ENCODE measurements at regions not wholly inside any gene's neighbourhood (a gene's known extent, or its start where the extent isn't known, plus 50 kb on each side); places are given as distances from the start of the nearest gene placed in this dataset.

DNA sequence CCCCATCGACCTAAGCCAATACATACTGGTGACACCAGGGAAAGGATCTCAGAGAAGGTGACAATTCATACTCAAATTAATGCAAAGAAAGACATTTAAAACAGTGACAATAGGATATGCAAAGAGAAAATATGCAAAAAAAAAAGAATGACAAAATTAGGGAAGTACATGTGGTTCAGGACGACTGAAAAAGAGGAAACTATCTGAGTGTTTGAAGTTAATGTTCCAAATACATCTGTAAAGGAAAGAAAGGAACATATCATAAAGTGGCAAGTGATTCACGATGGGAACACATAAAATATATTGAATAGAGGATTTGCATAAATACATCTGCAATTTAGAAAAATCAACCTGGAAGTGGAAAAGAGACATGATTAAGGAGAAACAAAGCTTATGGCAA, 441.4 kb downstream of the SLITRK5 start:
- Histone ChIP-seq H3K36me3 (ENCODE audit: control insufficient read depth in 1 of 2, insufficient read depth in 2 of 2, low read length in 2 of 2) (no peaks in the 10 kb centered on the region), H2BK12ac (ENCODE audit: low read length) (no peak overlapping the region), H3K27ac (ENCODE audit: low read depth, low read length) (no peak overlapping the region), H3K14ac (ENCODE audit: low read length) (no peak overlapping the region), H2AFZ (ENCODE audit: insufficient read depth, low read length, poor library complexity) (no peak overlapping the region), H3K23ac (ENCODE audit: low read length) (no peak overlapping the region), H2AK5ac (ENCODE audit: low read length) (no peak overlapping the region), H3K4me3 (ENCODE audit: low read depth, low read length) (no peak overlapping the region), H4K12ac (ENCODE audit: low read depth, low read length) (no peak overlapping the region), H2BK120ac (ENCODE audit: insufficient read depth, low read length, poor library complexity) (no peak overlapping the region), H3K4me2 (ENCODE audit: low read length) (no peak overlapping the region), H3K9ac (ENCODE audit: low read length) (no peak overlapping the region), H2BK5ac (ENCODE audit: low read depth, low read length, poor library complexity) (no peak overlapping the region), H3K79me1 (ENCODE audit: low read length) (no peaks in the 10 kb centered on the region), H4K91ac (ENCODE audit: low read depth, low read length) (no peak overlapping the region), H3K4ac (ENCODE audit: low read depth, low read length) (no peak overlapping the region), H3K18ac (ENCODE audit: low read length) (no peak overlapping the region), H4K8ac (ENCODE audit: low read depth, low read length) (no peak overlapping the region), H3K9me3 (ENCODE audit: insufficient read depth, low read depth, low read length) (no peaks in the 10 kb centered on the region), H3K27me3 (ENCODE audit: insufficient read depth, low read length) (no peaks in the 10 kb centered on the region), H3K79me2 (ENCODE audit: control insufficient read depth, insufficient read depth, low read length, poor library complexity) (no peaks in the 10 kb centered on the region), H3K4me1 (ENCODE audit: control insufficient read depth in 1 of 2, insufficient read depth in 2 of 2, low read length in 2 of 2) (no peaks in the 10 kb centered on the region)
- no CpG with 5 or more reads among the region's 3 CpGs for WGBS (ENCODE audit: extremely low coverage, insufficient coverage, insufficient read length)
- no peak for DNase-seq

DNA sequence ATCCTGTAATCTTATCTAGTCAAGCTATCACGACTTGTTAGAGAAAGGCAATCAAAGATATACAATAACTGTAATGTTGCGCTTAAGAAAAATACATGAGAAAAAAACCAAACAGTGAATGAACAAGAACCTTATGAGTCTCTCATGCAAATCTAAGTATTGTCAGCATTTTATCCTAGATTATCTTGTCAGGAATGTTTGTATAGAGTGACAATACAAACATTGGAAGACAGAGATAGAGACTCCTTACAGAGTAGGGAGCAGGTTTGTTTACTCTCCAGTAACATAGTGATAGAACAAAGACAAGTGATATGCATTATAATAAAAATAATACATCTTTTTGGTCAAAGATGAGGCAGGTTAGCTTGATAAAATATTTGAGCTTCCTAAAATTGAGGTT, 444.8 kb downstream of the SLITRK5 start:
- H3K9ac ChIP-seq (ENCODE audit: low read length), result no peak overlapping the region
- no peaks in the 10 kb centered on the region for H3K79me2 ChIP-seq (ENCODE audit: control insufficient read depth, insufficient read depth, low read length, poor library complexity)
- no peak overlapping the region for H3K23ac ChIP-seq (ENCODE audit: low read length)
- no peak overlapping the region for H3K4me3 ChIP-seq (ENCODE audit: low read depth, low read length)
- H3K27me3 ChIP-seq (ENCODE audit: insufficient read depth, low read length), result no peaks in the 10 kb centered on the region
- H3K18ac ChIP-seq (ENCODE audit: low read length), result no peak overlapping the region
- H3K14ac ChIP-seq (ENCODE audit: low read length), result no peak overlapping the region
- no CpG with 5 or more reads among the region's 2 CpGs for WGBS (ENCODE audit: extremely low coverage, insufficient coverage, insufficient read length)
- no peak overlapping the region for H2BK12ac ChIP-seq (ENCODE audit: low read length)
- H3K9me3 ChIP-seq (ENCODE audit: insufficient read depth, low read depth, low read length), result no peaks in the 10 kb centered on the region
- no peak overlapping the region for H2BK120ac ChIP-seq (ENCODE audit: insufficient read depth, low read length, poor library complexity)
- H4K91ac ChIP-seq (ENCODE audit: low read depth, low read length), result no peak overlapping the region
- no peak overlapping the region for H4K12ac ChIP-seq (ENCODE audit: low read depth, low read length)
- DNase-seq, result no peak
- no peak overlapping the region for H4K8ac ChIP-seq (ENCODE audit: low read depth, low read length)
- H2AK5ac ChIP-seq (ENCODE audit: low read length), result no peak overlapping the region
- H3K4ac ChIP-seq (ENCODE audit: low read depth, low read length), result no peak overlapping the region
- H2BK5ac ChIP-seq (ENCODE audit: low read depth, low read length, poor library complexity), result no peak overlapping the region
- no peaks in the 10 kb centered on the region for H3K79me1 ChIP-seq (ENCODE audit: low read length)
- no peak overlapping the region for H3K27ac ChIP-seq (ENCODE audit: low read depth, low read length)
- H2AFZ ChIP-seq (ENCODE audit: insufficient read depth, low read length, poor library complexity), result no peak overlapping the region
- no peaks in the 10 kb centered on the region for H3K4me1 ChIP-seq (ENCODE audit: control insufficient read depth in 1 of 2, insufficient read depth in 2 of 2, low read length in 2 of 2)
- H3K36me3 ChIP-seq (ENCODE audit: control insufficient read depth in 1 of 2, insufficient read depth in 2 of 2, low read length in 2 of 2), result no peaks in the 10 kb centered on the region
- no peak overlapping the region for H3K4me2 ChIP-seq (ENCODE audit: low read length)

DNA sequence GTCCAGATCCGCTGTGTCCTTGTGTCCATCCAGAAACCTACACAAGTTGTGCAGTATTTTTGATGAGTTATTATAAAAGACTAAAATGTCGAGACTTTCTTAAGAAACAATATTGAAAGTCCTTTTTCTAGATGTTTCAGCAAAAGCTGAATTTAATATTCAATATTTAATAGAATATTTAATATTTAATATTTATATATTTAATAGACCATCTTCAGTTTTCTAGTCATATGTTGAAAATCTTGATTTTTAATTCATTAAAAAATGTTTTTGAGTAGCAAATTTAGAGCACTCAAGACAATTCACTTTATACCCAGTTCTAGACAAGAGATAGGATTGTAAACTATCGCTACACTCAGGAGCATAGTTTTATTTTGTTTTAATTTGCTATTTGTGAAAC, 447.8 kb downstream of the SLITRK5 start:
- Histone ChIP-seq H3K23ac (ENCODE audit: low read length) (no peak overlapping the region), H2BK5ac (ENCODE audit: low read depth, low read length, poor library complexity) (no peak overlapping the region), H3K27me3 (ENCODE audit: insufficient read depth, low read length) (no peaks in the 10 kb centered on the region), H4K8ac (ENCODE audit: low read depth, low read length) (no peak overlapping the region), H4K91ac (ENCODE audit: low read depth, low read length) (no peak overlapping the region), H4K12ac (ENCODE audit: low read depth, low read length) (no peak overlapping the region), H3K18ac (ENCODE audit: low read length) (no peak overlapping the region), H3K4me1 (ENCODE audit: control insufficient read depth in 1 of 2, insufficient read depth in 2 of 2, low read length in 2 of 2) (no peaks in the 10 kb centered on the region), H3K36me3 (ENCODE audit: control insufficient read depth in 1 of 2, insufficient read depth in 2 of 2, low read length in 2 of 2) (no peaks in the 10 kb centered on the region), H3K79me2 (ENCODE audit: control insufficient read depth, insufficient read depth, low read length, poor library complexity) (no peaks in the 10 kb centered on the region), H2BK12ac (ENCODE audit: low read length) (no peak overlapping the region), H3K14ac (ENCODE audit: low read length) (no peak overlapping the region), H2BK120ac (ENCODE audit: insufficient read depth, low read length, poor library complexity) (no peak overlapping the region), H2AFZ (ENCODE audit: insufficient read depth, low read length, poor library complexity) (no peak overlapping the region), H3K9ac (ENCODE audit: low read length) (no peak overlapping the region), H3K27ac (ENCODE audit: low read depth, low read length) (no peak overlapping the region), H2AK5ac (ENCODE audit: low read length) (no peak overlapping the region), H3K9me3 (ENCODE audit: insufficient read depth, low read depth, low read length) (no peaks in the 10 kb centered on the region), H3K4me3 (ENCODE audit: low read depth, low read length) (no peak overlapping the region), H3K4me2 (ENCODE audit: low read length) (no peak overlapping the region), H3K79me1 (ENCODE audit: low read length) (no peaks in the 10 kb centered on the region), H3K4ac (ENCODE audit: low read depth, low read length) (no peak overlapping the region)
- WGBS (ENCODE audit: extremely low coverage, insufficient coverage, insufficient read length), result no CpG with 5 or more reads among the region's 3 CpGs
- DNase-seq, result no peak

DNA sequence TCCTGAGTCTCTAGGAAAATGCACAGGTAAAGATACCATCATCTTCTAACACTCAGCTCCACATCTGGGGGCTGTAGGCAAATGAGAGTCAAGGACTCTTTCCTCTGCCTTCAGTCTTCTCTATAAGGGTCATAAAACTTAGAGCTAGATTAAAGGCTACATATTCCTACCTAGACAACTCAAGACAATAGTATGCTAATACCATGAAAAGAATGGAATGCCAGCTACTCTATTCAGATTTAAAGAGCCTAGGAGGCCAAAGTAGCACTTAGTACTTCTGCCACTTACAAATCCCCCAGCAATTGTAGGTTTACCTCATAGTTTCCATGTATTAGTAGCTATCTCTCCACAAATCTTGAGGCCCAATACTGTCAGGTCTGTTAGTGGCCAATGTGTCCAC, 453.0 kb downstream of the SLITRK5 start:
- Histone ChIP-seq H4K8ac (ENCODE audit: low read depth, low read length) (no peak overlapping the region), H4K12ac (ENCODE audit: low read depth, low read length) (no peak overlapping the region), H3K79me2 (ENCODE audit: control insufficient read depth, insufficient read depth, low read length, poor library complexity) (no peaks in the 10 kb centered on the region), H2BK5ac (ENCODE audit: low read depth, low read length, poor library complexity) (no peak overlapping the region), H3K18ac (ENCODE audit: low read length) (no peak overlapping the region), H2BK12ac (ENCODE audit: low read length) (no peak overlapping the region), H3K4me3 (ENCODE audit: low read depth, low read length) (no peak overlapping the region), H2BK120ac (ENCODE audit: insufficient read depth, low read length, poor library complexity) (no peak overlapping the region), H3K9me3 (ENCODE audit: insufficient read depth, low read depth, low read length) (no peaks in the 10 kb centered on the region), H3K27ac (ENCODE audit: low read depth, low read length) (no peak overlapping the region), H3K4me2 (ENCODE audit: low read length) (no peak overlapping the region), H3K14ac (ENCODE audit: low read length) (no peak overlapping the region), H3K36me3 (ENCODE audit: control insufficient read depth in 1 of 2, insufficient read depth in 2 of 2, low read length in 2 of 2) (no peaks in the 10 kb centered on the region), H3K79me1 (ENCODE audit: low read length) (no peaks in the 10 kb centered on the region), H2AK5ac (ENCODE audit: low read length) (no peak overlapping the region), H3K23ac (ENCODE audit: low read length) (no peak overlapping the region), H3K4me1 (ENCODE audit: control insufficient read depth in 1 of 2, insufficient read depth in 2 of 2, low read length in 2 of 2) (no peaks in the 10 kb centered on the region), H3K4ac (ENCODE audit: low read depth, low read length) (no peak overlapping the region), H3K27me3 (ENCODE audit: insufficient read depth, low read length) (no peaks in the 10 kb centered on the region), H3K9ac (ENCODE audit: low read length) (no peak overlapping the region), H4K91ac (ENCODE audit: low read depth, low read length) (no peak overlapping the region), H2AFZ (ENCODE audit: insufficient read depth, low read length, poor library complexity) (no peak overlapping the region)
- no peak for DNase-seq

DNA sequence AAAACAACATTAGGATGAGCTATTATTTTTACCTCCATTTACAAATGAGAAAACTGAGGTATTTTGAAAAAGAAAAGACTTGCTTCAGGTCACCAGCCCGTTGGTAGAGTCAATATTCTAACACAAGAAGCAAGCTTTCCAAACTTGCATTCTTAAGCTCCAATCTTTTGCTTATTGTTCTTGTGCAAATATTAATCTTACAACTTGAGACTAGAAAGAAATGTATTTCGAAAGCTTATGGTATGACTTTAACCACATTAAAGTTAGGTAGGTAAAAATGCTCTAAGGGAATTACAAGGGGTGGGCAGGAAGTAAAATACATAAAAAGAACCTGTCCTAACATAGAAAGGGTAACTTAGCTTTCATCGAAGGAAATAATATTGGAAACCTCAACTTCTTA, 453.9 kb downstream of the SLITRK5 start:
- Histone ChIP-seq H3K4ac (ENCODE audit: low read depth, low read length) (no peak overlapping the region), H3K23ac (ENCODE audit: low read length) (no peak overlapping the region), H4K91ac (ENCODE audit: low read depth, low read length) (no peak overlapping the region), H3K9me3 (ENCODE audit: insufficient read depth, low read depth, low read length) (no peaks in the 10 kb centered on the region), H3K18ac (ENCODE audit: low read length) (no peak overlapping the region), H3K27me3 (ENCODE audit: insufficient read depth, low read length) (no peaks in the 10 kb centered on the region), H3K4me1 (ENCODE audit: control insufficient read depth in 1 of 2, insufficient read depth in 2 of 2, low read length in 2 of 2) (no peaks in the 10 kb centered on the region), H3K79me1 (ENCODE audit: low read length) (no peaks in the 10 kb centered on the region), H3K4me3 (ENCODE audit: low read depth, low read length) (no peak overlapping the region), H2AFZ (ENCODE audit: insufficient read depth, low read length, poor library complexity) (no peak overlapping the region), H2BK120ac (ENCODE audit: insufficient read depth, low read length, poor library complexity) (no peak overlapping the region), H2AK5ac (ENCODE audit: low read length) (no peak overlapping the region), H3K9ac (ENCODE audit: low read length) (no peak overlapping the region), H4K8ac (ENCODE audit: low read depth, low read length) (no peak overlapping the region), H2BK12ac (ENCODE audit: low read length) (no peak overlapping the region), H3K27ac (ENCODE audit: low read depth, low read length) (no peak overlapping the region), H3K14ac (ENCODE audit: low read length) (no peak overlapping the region), H3K4me2 (ENCODE audit: low read length) (no peak overlapping the region), H3K79me2 (ENCODE audit: control insufficient read depth, insufficient read depth, low read length, poor library complexity) (no peaks in the 10 kb centered on the region), H2BK5ac (ENCODE audit: low read depth, low read length, poor library complexity) (no peak overlapping the region), H4K12ac (ENCODE audit: low read depth, low read length) (no peak overlapping the region), H3K36me3 (ENCODE audit: control insufficient read depth in 1 of 2, insufficient read depth in 2 of 2, low read length in 2 of 2) (no peaks in the 10 kb centered on the region)
- no peak for DNase-seq
- no CpG with 5 or more reads among the region's 3 CpGs for WGBS (ENCODE audit: extremely low coverage, insufficient coverage, insufficient read length)

Measured in trophoblast cell (in vitro differentiated cells and primary cell).